Dedifferentiated amniotic fluid mesenchymal stem cell (primary cell): ENCODE measurements at regions not wholly inside any gene's neighbourhood (a gene's known extent, or its start where the extent isn't known, plus 50 kb on each side); places are given as distances from the start of the nearest gene placed in this dataset.

Experiments
- DNase-seq: peaks from one replicate; pipeline ENCODE4 v3.0.0-alpha.2; 2016; ENCODE audit errors: extremely low spot score

GRCh38 chr20:6492271-6493055, 275.0 kb upstream of the BMP2 start:
- no peak for DNase-seq

DNA sequence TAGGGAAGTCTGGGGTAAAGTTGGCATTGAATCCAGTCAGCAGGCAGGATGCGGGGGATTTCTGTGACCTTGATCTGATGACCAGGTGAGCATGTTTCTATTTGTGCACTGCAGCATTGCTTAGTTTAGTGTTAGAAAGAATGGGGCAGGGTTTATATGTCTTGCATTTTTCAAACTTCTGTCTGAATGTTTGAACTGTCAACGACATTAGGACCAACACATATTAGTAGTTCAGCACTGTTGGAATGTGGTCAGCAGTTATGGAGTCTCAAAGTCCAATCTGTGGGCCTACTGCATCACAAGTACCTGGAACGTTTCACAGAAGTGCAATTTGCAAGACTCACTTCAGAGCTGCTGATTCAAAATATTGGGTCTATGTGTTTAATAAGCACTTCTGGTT, 276.6 kb upstream of the BMP2 start:
- no peak for DNase-seq

DNA sequence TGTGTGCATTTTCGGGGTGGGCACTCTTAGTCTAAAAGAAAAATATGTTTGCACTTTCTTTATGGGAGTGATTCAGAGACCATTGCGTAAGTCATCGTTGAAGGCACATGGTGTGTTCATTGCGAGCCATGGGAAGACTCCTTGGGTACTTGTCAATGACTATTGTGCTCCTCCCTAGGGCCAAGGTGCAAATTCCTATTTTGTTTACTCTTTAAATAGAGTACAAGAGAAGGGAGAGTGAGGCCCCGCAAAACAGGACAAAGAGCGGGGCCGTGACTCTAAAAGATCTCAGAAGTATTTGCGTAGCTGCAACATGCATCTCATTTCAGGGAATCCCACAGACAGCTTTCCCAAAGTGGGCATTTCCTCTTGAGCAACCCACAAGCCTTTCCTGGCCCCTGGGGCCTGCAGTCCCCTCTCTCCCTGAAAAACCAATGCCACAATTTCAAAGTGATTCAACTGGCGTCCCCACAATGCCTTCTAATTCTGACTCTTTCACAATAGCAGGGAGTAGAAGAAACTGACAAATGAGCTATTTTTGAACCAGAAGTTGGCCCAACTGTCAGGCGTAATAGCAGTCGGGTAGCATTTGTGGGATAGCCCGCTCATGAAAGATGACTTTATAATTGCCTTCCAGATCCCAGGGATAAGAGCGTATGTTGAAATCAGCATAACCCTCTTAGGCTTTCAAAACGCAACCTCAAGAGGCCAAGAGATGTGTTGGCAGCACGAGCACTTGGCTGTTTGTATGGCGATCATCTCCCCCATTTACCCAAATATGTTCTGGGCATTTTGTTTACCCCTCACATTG, 277.9 kb upstream of the BMP2 start:
- DNase-seq = no peak

DNA sequence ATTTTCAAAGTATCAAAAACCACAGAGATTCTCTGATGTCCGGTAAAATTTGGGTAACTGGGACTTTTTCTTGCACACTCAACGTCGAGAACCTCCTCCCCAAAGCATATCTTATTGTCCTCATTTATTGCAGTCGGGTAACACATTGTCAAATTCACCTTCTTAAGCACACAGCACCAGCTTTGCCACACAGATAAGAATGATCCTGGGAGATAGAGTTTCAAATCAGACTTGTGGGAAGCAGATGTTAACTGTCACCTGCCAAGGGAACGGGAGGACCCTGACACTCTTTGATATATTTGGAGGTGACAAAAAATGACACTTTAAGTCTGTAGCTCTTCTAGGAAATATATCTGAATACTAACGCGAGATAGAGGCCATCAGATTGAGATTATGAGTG, 282.1 kb upstream of the BMP2 start:
- DNase-seq = no peak

GRCh38 chr20:6483727-6484126, 283.8 kb upstream of the BMP2 start:
- DNase-seq = no peak

- no peak for DNase-seq
Measured at GRCh38 chr20:6482486-6482885, 285.0 kb upstream of the BMP2 start.

DNA sequence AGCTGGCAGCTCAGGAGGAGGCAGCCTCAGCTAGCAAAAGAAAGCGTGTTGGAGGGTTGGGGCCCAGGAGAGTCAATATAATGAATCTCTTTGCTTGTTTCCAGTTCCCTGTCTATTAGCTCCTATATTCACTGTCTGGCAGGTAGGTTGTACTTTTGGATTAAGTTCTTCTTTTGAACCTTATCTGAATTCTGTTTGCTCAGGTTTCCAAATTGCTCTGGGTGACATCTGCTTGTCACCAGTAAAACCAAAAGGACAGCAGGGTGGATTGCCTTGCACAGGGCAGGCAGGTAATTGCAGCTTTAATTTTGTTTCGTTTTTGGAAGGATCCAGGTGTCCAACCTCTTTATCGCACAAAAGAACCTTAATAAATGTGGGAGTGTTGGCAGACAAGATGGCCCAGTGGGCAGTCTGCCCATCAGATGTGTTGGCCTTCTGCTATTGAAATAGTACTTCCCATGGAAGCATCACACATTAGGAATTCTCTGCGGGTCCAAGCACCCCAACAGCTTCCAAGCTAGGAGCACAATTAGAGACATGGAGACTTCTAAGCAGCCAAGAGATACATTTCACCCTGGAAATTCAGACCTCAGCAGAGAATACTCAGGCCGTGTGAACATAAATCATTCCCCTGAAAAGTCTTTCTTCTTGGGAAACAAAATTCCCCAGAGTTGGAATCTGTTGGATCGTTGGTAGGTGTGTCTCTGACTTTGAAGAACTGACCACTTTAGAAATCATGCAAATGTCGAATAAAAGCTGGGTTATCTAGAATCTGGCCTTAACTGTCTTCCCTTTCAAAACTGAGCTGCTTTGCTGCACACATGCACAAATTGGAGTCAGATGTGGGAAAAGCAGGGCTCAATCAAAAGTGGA, 286.9 kb upstream of the BMP2 start:
- no peak for DNase-seq

GRCh38 chr20:6473197-6473596, 294.3 kb upstream of the BMP2 start:
- DNase-seq = no peak

DNA sequence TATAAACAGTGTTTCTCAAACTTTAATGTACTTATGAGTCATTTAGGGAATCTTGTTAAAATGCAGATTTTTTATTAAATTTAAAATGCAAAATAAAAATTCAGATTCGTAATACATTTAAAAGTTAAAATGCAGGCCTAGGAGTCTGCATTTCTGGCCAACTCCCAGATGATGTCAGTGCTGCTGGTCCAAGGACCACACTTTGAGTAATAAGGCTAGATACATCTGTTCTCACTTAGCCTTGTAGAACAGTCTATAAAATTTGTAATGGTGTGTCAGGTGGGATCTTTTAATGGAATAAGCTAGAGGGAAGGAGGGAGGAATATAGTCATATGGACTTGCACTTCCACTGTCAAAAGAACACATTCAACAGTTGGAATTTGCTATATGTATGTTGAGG, 295.6 kb upstream of the BMP2 start:
- DNase-seq = no peak

GRCh38 chr20:6471110-6471647, 296.3 kb upstream of the BMP2 start:
- no peak for DNase-seq

- no peak for DNase-seq
Measured at GRCh38 chr20:6469695-6470094, 297.8 kb upstream of the BMP2 start.

- no peak for DNase-seq
Measured at GRCh38 chr20:6468423-6469116, 298.9 kb upstream of the BMP2 start.

GRCh38 chr20:6467562-6467961, 299.9 kb upstream of the BMP2 start:
- DNase-seq = no peak

- DNase-seq = no peak
Measured at GRCh38 chr20:6466075-6466810, 301.2 kb upstream of the BMP2 start.

GRCh38 chr20:6450841-6451240, 316.6 kb upstream of the BMP2 start:
- no peak for DNase-seq

GRCh38 chr20:6440443-6440799, 317.6 kb upstream of the FERMT1 start:
- DNase-seq = no peak

DNA sequence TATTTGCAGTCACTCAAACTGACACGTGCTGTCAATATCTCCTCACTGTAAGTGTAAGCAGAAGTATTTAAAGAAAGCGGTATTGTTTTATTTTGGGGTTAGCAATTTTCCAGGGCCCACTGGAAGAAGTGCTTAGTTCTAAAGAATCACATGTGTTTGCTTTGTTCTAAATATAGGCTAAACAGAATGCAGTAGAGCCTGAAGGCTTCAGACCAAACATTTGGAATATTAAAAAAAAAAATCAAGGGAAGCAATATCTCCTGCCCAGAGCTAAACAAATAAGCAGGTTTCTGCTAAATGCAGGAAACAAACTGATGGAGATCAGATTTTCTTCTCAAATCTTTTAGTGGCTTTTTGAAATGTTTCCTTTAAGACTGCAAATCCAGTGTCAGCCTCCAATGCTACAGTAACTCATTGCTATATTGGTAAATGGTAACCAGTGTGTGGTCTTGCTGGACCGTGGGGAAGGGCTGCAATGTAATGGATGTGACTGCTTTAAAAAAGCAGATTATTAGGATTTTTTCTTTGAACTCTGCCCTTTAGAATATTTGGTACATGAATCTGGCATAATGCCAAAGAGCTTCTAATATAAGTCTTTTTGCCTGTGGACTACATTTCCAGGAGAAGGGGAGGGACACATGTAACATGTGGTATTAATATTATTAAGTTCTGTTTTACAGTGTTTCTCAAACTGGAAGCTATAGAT, 317.1 kb upstream of the FERMT1 start:
- no peak for DNase-seq

GRCh38 chr20:6434131-6434530, 311.3 kb upstream of the FERMT1 start:
- DNase-seq = no peak

GRCh38 chr20:6430381-6430780, 307.6 kb upstream of the FERMT1 start:
- DNase-seq = no peak

- DNase-seq = no peak
Measured at GRCh38 chr20:6426287-6426891, 303.6 kb upstream of the FERMT1 start.
